T-helper 1 cell treated with Interleukin-12 subunit alpha and Interleukin-12 subunit beta and Interleukin-4 antibody, amounts not matched to agents 30 ng/mL and 1 ng/mL, for 36 hours (primary cell): ENCODE measurements at regions not wholly inside any gene's neighbourhood (a gene's known extent, or its start where the extent isn't known, plus 50 kb on each side); places are given as distances from the start of the nearest gene placed in this dataset.

Experiments
- intact Hi-C: fragments of 100-400 bp; cut with micrococcal nuclease; formaldehyde crosslinking; loops from one replicate; pipeline ENCODE4 v1.15.1; 2024

DNA sequence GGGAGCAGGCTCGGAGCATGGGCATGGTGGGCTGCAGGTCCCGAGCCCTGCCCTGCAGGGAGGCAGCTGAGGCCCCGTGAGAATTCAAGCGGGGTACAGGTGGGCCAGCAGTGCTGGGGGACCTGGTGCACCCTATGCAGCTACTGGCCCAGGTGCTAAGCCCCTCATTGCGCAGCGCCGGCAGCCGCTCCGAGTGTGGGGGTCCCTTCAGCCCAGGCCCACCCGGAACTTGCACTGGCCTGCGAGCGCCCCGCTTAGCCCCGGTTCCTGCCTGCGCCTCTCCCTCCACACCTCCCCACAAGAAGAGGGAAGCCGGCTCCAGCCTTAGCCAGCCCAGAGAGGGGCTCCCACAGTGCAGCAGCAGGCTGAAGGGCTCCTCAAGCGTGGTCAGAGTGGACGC is 250.7 kb downstream of the CRPPA start:
- intact Hi-C loops = no loop called here

DNA sequence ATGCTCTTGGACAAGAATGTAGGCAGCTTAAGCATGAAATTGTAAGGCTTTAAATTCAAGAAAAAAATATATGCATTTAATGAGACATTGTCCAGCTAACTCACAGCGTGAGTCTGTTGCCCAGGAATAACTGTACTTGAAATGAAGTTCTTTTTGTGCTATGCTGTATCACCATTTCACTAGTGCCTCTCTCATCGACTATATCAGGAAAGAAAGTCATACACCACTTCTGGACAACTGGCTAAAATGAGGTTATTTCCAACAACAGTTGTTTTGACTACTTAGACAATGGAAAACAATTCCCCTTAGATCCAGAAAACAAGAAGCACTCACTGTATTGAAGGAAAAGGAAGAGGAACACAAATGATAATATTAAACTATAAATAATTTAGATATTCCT is 251.8 kb downstream of the CRPPA start:
- intact Hi-C loops = no loop called here

DNA sequence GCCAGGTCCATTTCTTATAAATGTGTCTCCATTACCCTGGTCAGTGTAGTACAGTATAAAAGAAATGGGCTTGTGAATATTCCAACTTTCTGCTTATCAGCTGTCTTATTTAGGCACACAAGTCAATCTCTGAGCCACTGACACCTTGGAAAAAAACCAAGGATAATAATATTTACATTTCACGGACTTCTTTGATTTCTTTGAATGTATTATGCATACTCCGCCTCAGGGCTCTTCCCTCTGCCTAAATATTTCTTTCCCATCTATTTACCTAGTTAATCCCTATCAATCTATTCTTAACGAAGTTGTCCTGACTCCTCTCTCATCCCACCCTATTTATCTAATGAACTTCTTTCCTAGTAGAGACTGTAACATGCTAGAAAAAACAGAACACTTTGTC is 253.8 kb downstream of the CRPPA start:
- intact Hi-C loops = no loop called here

DNA sequence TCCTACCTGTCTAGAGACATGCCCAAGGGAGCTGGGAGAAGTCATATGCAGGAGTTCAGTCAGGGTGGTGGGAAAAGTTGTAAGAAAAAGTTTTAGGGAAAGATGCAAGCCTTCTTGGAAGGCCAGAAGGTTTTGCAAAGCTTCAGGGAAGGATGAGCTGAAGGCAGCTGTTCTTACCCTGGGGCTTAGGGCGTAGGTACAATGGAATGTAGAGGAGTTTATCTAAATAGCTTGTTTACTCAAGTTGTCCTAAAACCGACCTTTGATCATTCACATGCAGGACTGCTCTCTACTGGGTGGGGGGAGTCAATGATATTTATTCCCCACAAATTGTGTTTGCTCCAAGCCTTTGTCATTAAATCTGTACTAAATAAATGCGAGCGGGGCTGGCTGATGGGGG is 277.0 kb downstream of the CRPPA start:
- intact Hi-C loops = no loop called here

DNA sequence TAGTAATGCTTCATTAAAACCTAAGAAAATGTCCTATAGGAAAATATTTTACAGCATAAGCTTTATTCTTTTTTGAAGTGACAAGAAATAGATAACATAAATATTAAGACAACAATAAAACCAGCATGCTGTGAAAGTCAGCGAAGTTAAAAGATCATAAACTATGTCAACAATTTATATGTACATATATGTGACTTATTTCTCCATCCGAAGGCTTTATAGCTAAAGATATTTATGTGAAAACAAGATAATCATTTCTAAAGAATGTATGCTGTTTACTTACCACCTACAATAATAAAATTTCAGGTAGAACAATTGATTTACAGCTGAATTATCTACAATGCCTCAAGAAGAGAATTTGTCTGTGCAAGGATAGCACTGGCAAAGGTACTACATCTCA is 283.4 kb downstream of the CRPPA start:
- intact Hi-C loops = no loop called here

DNA sequence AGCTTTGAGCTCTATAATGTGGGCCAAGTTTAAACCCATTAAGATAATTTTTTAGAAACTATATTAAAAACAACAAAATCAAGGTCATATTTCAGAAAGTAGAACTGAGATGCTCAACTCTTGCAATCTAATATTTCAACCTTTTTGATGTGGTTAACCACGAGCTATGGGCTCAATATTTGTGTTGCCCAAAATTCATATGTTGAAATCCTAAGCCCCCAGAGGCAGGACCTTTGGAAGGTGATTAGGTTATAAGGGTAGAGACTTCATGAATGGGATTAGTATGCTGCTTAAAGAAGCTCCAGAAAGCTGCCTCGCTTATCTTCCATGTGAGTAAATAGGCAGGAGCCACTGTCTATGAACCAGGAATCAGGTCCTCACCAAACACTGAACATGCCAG is 284.4 kb downstream of the CRPPA start:
- intact Hi-C loops = no loop called here

DNA sequence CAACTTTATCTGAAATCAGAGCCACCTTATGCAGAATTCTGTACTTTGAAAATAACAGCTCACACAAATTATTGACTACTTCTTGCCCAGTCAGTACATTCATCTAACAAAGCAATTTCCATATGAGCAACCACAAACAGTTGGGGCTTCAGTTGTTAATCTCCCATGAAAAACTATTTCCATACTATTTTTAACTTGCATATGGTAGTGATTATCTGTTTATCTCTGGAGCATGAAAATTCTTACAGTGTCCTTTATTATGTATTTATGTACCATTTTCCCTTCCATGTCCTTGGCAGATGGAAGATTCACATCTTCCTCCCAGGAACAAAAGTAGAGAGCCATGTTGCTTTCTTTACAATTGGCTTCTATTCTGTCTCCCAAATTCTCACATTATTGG is 285.7 kb downstream of the CRPPA start:
- intact Hi-C loops = no loop called here

DNA sequence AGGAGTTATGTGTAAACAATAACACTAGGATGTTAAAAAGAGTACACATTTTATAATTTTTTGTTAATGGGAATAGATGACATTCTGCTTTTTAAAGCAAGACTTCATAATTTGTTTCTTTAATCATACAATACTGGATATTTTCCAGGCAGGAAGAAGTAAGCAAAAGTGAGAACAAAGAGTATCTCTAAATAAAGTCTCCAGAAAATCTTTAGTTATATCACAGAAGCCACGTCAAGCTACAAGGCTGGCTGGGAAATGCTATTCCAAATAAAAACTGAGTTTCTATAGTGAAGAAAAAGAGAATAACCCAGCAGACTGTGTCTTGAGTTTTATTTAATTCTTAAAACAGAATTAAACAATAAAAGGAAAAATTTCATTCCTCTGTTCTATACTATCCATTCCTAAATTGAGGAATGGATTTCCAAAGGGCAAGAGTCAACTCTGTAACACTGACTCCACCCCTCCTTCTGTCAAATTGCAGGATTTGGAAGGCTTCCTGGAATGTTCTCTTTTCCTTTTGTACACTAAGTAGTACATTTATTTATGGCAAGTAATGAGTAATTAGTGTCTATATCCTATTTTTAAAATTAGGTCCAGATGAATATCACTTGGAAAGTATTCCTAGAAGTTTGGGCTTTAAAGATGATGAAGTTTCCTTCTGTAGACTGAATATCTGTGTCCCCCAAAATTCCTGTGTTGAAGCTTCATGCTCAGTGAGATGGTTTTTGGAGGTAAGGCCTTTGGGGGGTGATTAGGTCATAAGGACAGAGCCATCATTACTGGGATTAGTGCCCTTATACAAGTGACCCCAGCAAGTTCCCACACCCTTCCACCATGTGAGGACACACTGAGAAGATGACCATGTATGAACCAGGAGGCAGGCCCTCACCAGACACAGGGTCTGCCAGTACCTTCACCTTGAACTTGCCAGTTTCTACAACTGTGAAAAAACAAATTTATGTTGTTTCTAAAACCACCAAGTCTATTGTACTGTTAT is 290.9 kb downstream of the CRPPA start:
- intact Hi-C loops = no loop called here

DNA sequence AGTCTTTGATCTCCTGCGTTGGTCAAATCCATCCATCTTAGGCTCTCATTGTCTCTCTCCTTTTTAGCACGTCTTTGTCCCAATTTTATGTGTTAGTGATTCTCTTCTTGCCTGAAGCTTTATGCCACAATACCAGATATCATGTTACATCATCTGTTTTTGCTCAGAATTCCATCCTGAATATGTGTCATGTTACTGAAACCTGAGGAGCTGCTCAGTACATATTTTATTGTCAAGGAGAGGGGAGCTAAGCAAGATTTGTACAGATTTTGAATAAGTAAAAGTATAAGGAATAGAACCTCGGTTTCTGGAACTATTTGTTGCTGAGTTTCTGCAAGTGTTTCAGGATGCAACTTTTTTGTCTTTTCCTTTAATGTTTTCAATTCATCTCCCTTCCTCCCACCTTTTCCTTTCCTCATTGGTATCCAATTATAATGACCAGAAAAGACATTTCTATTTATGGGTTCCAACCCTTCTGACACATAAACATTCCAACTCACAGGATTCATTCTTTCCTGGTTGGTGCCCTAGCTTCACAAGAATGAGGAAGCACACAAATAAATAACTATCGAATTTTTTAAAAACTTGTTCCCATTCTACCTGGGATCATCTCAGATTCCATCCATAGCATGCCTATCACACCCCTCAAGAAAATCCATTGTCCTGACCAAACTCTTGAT is 291.8 kb downstream of the CRPPA start:
- intact Hi-C loops = no loop called here

DNA sequence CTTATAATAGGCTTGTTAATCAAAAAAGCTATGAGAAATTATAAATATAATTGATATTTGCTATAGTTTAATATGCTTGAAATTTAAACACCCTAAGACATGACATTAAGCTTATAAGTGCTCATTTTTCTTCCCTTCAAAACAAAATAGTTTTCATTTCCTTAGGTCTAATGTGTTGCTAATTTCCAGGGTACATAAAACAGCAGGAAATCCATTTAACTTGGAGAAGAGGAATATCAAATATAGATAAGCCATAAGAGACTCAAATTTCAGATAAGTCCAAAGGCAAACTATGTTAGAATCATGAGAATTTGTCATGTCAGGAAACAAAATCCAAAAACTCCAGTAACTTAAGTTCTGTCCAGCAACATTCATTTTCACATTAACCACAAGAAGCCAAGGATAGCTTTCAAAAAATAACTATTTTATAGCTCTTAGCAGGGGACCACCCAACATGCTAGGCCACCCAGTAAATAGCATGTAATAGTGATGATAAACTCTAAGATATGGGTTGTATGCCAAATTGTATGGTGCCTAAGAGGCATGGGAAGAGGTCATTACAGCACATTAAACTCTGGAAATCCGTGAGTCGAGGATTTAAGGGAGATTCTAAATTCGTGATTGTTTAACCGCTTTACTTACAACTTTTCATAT is 298.1 kb downstream of the CRPPA start:
- intact Hi-C loops = no loop called here

DNA sequence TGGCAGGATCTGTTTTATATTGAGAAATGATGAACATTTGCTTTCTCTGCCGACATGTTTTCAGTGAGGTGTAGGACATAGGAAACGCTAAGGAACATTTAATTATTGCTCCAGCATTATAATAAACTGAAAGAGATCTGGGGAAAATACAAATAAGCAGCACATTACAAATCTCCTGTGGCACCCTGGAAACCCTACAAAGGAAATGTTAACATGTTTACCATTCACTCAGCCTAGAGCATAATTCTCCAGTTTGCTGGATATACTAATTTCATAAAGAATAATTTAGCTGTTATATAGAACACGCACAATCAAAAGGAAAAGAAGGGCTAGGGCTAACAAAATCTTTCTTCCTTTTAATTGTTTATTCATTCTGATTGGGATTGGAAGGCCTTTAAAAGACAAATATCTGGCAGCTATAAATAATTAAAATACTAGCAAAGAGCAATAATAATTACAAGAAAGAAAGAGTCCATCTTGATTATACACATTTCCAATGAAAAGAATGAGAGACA is 299.4 kb downstream of the CRPPA start:
- intact Hi-C loops = no loop called here

DNA sequence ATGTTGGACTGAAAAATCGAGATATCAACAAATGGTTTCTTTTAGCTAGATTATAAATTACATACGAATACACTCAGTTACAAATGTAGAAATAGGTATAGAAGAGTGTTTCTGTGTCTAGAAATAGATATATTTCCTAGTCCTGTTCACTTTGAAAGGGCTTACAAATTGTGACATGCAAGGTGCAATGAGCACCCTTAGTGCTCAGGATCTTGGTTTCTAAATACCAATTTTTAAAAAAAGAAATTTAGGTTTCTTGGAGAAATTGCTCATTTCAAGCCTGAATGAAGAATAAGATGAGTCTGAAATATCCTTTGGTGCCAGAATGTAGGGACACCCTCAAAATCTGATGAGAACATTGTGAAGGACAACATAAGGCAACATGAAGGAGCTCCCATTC is 306.0 kb downstream of the CRPPA start:
- intact Hi-C loops = loop anchor here (10.0 kb wide), 1 partner anchor 449 kb away; no protein-coding TSS in a partner anchor

DNA sequence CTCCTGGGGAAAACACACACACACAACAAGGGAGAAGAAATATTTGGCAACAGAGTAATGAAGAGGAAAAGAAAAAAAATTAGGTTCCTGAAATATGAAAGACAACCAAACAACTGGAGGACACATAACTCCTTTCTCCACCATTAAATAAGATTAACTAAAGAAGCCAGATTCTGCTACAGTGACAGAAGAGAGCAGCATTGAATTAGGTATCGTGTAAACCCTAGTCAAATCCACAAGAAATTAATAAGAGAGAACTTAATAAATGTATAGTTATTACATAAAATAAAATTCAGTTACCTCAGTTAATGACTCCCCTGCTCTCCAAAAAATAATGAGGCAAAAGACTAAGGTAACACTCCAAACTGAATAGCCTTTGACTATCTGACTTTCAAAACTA is 306.7 kb downstream of the CRPPA start:
- intact Hi-C loops = loop anchor here (10.0 kb wide), 1 partner anchor 450 kb away; no protein-coding TSS in a partner anchor

DNA sequence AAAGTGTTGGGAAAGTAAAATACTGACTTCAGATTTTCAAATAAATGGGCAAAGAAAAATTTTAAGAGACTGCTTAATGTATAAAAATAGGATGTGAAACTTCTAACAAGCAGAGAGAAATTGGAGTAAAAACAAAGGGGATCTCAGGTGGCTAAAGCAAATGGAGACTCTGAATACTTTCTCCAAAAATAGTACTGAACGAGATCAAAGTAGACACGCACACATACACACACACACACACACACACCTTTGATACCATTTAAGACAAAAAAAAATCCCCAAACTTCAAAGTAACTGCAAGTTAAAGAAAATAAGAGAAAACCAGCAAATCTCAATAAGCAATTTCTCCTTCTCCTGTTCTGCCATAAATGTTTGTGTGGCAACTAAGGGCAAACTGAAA is 307.3 kb downstream of the CRPPA start:
- intact Hi-C loops = loop anchor here (10.0 kb wide), 1 partner anchor 451 kb away; no protein-coding TSS in a partner anchor

DNA sequence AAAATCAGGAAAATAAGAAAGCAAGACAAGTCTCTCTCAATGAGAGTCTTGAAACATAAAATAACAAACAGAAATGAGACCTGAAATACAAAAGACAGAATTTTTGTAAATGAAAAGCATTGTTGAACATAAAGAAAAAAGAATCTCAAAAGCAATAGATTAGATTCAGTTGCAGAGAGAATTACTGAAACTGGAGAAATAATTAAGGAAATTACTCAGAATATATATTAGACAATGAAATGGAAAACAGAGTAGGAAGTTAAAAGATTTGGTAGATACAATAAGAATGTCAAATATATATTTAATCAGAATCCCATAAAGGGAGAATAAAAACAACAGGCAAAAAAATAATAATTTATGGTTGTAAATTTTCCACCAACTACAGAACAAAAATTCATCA is 308.3 kb downstream of the CRPPA start:
- intact Hi-C loops = loop anchor here (10.0 kb wide), 1 partner anchor 452 kb away; no protein-coding TSS in a partner anchor

DNA sequence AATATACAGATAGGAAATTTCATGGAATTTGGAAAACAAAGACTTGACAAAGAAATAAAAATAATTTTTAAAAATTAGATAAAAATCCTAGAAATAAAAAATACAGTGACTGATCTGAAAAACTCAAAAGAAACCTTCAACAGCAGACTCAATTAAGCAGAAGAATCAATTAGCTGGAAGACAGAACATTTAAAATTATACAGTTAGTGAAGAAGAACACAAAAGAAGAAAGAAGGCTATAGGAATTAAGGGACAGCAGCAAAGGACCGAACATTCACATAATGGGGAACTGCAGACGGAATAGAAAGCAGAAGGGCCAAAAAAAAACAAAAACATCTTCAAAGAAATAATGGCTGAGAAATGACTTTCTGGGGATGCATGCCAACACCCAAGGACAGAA is 314.5 kb downstream of the CRPPA start:
- intact Hi-C loops = no loop called here

DNA sequence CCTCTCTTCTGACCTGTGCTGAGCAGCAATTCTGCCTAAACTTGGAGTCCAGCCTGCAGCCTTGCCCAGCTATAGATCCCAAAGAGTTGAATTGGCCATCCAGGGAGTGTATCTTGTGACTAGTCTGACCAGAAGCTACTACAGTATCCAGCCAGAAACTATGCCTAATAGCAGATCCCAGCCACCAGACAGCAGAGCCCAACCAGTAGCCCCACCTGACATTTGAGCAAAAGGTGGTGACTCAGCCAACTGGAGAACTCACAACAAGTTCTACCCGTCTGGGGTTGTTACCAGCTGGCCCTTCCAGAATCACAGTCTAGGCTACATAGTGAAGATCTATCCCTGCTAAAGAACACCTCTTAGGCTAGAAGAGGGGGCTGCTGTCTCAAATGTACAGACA is 315.0 kb downstream of the CRPPA start:
- intact Hi-C loops = no loop called here

DNA sequence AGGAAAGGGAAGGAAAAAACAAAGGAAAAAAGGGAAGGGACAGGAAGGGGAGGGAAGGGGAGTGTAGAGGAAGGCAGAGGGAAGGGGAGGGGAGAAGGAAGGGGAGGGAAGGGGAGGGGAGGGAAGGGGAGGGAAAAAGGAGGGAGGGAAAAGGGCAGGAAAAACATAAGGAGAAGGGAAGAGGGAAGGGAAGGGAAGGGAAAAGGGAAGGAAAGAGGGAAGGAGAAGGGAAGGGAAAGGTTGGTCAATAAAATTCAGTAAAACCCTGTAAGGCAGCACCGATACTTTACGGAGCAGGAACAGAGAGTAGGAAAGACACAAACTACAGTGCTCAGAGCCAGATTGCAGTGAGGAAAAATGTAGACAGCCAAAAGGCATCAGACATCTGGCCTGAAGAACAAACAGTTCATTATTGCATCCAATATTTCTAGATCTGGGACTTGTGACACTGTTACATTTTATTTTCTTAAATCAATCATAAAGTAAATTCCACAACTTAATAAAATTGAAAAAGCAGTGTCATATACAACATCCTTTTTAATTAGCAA is 322.0 kb downstream of the CRPPA start:
- intact Hi-C loops = no loop called here

DNA sequence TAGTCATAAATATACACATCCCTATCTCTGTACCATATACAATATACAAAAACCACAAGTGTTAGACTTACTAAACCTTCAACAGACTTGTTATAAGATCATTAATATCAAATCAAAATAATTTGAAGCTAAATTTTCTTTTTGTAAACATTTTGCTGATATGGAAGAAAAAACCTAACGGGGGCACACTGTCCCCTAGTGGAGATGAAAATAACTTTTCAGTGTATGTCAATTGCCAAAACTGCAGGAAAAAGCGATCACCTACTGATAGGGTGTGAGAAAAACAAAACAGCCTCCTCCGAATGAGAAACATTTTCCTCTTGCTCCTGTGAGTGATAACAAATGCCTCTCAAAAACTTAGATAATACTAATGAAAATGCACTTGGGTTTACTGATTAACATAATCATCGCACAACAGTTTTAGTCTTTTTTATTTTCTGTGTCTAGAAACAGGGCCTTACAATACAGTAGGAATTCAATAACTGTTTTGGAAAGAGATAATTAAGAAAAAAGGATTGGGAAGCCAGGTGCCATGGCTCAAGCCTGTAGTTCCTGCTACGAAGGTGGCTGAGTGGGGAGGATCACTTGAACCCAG is 322.7 kb downstream of the CRPPA start:
- intact Hi-C loops = no loop called here

DNA sequence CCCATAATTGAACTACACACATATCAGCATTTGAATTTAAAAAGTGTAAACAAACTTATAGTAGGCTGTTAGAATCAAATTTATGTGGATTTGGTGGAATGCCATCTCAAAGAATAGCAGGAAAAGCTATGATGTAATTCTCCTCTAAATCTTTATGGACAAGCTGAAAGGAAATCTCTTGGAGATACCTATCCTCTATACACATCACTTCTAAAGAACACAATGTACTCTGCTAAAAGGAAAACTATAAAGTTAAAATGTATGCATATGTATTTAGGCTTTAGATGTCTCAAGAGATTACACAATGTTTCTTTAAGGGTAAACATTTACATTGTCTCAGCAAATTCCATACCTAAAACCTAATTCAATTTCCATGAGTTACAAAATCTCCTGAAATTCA is 323.3 kb downstream of the CRPPA start:
- intact Hi-C loops = no loop called here
